ENCODE measurements at regions not wholly inside any gene's neighbourhood (a gene's known extent, or its start where the extent isn't known, plus 50 kb on each side); places are given as distances from the start of the nearest gene placed in this dataset.
"Not testable (repeated sequence)": the region's sequence is repeated elsewhere in the genome, so short reads cannot be mapped to it uniquely, and the experiment has no call there.

- H3K9ac ChIP-seq (ENCODE audit: low read length) = no peak overlapping the region
- TF ChIP-seq, protein P1, sequence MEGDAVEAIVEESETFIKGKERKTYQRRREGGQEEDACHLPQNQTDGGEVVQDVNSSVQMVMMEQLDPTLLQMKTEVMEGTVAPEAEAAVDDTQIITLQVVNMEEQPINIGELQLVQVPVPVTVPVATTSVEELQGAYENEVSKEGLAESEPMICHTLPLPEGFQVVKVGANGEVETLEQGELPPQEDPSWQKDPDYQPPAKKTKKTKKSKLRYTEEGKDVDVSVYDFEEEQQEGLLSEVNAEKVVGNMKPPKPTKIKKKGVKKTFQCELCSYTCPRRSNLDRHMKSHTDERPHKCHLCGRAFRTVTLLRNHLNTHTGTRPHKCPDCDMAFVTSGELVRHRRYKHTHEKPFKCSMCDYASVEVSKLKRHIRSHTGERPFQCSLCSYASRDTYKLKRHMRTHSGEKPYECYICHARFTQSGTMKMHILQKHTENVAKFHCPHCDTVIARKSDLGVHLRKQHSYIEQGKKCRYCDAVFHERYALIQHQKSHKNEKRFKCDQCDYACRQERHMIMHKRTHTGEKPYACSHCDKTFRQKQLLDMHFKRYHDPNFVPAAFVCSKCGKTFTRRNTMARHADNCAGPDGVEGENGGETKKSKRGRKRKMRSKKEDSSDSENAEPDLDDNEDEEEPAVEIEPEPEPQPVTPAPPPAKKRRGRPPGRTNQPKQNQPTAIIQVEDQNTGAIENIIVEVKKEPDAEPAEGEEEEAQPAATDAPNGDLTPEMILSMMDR (IDR thresholded peaks at IDR 0.05; ENCODE audit: insufficient read depth, low read length, poor library complexity, severe bottlenecking) = no peak
- TF ChIP-seq EZH2phosphoT487 (conservative IDR thresholded peaks at IDR 0.05; ENCODE audit: low read length) = no peak
- H3K9me2 ChIP-seq (replicated peaks; ENCODE audit: insufficient read depth, low read length) = no peaks in the 10 kb centered on the region
- H3F3A ChIP-seq (ENCODE audit: insufficient read depth) = no peaks in the 10 kb centered on the region
- H3K27ac ChIP-seq (ENCODE audit: low read depth, low read length) = no peak overlapping the region
- no peaks in the 10 kb centered on the region for H3K36me3 ChIP-seq (ENCODE audit: low read length)
- no peaks in the 10 kb centered on the region for H3K27me3 ChIP-seq (ENCODE audit: low read length)
- H3K4me2 ChIP-seq (ENCODE audit: low read depth, low read length, poor library complexity, severe bottlenecking) = no peak overlapping the region
- no peak overlapping the region for H3K4me3 ChIP-seq (ENCODE audit: insufficient read depth, low read length, poor library complexity, severe bottlenecking)
- H4K20me1 ChIP-seq (ENCODE audit: low read depth, low read length) = no peaks in the 10 kb centered on the region
- H3K9me3 ChIP-seq (ENCODE audit: insufficient read depth, low read length) = no peaks in the 10 kb centered on the region
- H3K79me2 ChIP-seq (ENCODE audit: insufficient read depth, low read length) = no peaks in the 10 kb centered on the region
- no peak overlapping the region for H2AFZ ChIP-seq (ENCODE audit: low read depth, low read length, severe bottlenecking)
Observed at GRCh38 chr6:84866715-84867114, 102.3 kb upstream of the TBX18 start.

DNA sequence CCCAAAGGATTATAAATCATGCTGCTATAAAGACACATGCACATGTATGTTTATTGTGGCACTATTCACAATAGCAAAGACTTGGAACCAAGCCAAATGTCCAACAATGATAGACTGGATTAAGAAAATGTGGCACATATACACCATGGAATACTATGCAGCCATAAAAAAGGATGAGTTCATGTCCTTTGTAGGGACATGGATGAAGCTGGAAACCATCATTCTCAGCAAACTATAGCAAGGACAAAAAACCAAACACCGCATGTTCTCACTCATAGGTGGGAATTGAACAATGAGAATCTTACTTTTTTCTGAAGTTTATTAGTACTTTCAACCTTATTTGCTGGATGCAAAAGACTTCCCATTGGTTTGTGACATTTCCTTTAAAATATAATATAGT lies 101.0 kb upstream of the TBX18 start:
- H3K9me2 ChIP-seq (replicated peaks; ENCODE audit: insufficient read depth, low read length) = not testable (repeated sequence)

GRCh38 chr6:84862843-84863242 lies 98.4 kb upstream of the TBX18 start:
- Histone ChIP-seq H3K9ac (ENCODE audit: low read length) (no peak overlapping the region), H3K4me2 (ENCODE audit: low read depth, low read length, poor library complexity, severe bottlenecking) (no peak overlapping the region), H3K27ac (ENCODE audit: low read depth, low read length) (no peak overlapping the region), H3K36me3 (ENCODE audit: low read length) (no peaks in the 10 kb centered on the region), H3K9me2 (replicated peaks; ENCODE audit: insufficient read depth, low read length) (no peaks in the 10 kb centered on the region), H3K79me2 (ENCODE audit: insufficient read depth, low read length) (no peaks in the 10 kb centered on the region), H3K4me3 (ENCODE audit: insufficient read depth, low read length, poor library complexity, severe bottlenecking) (no peak overlapping the region), H2AFZ (ENCODE audit: low read depth, low read length, severe bottlenecking) (no peak overlapping the region), H3K27me3 (ENCODE audit: low read length) (no peaks in the 10 kb centered on the region), H3F3A (ENCODE audit: insufficient read depth) (no peaks in the 10 kb centered on the region), H4K20me1 (ENCODE audit: low read depth, low read length) (no peaks in the 10 kb centered on the region), H3K9me3 (ENCODE audit: insufficient read depth, low read length) (no peaks in the 10 kb centered on the region)
- no peak for TF ChIP-seq EZH2phosphoT487 (conservative IDR thresholded peaks at IDR 0.05; ENCODE audit: low read length)
- TF ChIP-seq, protein P1 (IDR thresholded peaks at IDR 0.05; ENCODE audit: insufficient read depth, low read length, poor library complexity, severe bottlenecking) = no peak

More for the DNA sequence above, 101.0 kb upstream of the TBX18 start:
- H2AFZ ChIP-seq (ENCODE audit: low read depth, low read length, severe bottlenecking); H3K9ac ChIP-seq (ENCODE audit: low read length); H4K20me1 ChIP-seq (ENCODE audit: low read depth, low read length); H3K4me3 ChIP-seq (ENCODE audit: insufficient read depth, low read length, poor library complexity, severe bottlenecking); H3K36me3 ChIP-seq (ENCODE audit: low read length); H3K79me2 ChIP-seq (ENCODE audit: insufficient read depth, low read length); H3K27ac ChIP-seq (ENCODE audit: low read depth, low read length); H3F3A ChIP-seq (ENCODE audit: insufficient read depth); H3K4me2 ChIP-seq (ENCODE audit: low read depth, low read length, poor library complexity, severe bottlenecking); H3K9me3 ChIP-seq (ENCODE audit: insufficient read depth, low read length); H3K27me3 ChIP-seq (ENCODE audit: low read length): not testable (repeated sequence)

- no peaks in the 10 kb centered on the region for H3F3A ChIP-seq (ENCODE audit: insufficient read depth)
- no peak overlapping the region for H3K4me2 ChIP-seq (ENCODE audit: low read depth, low read length, poor library complexity, severe bottlenecking)
- H3K9ac ChIP-seq (ENCODE audit: low read length) = no peak overlapping the region
- H3K9me2 ChIP-seq (replicated peaks; ENCODE audit: insufficient read depth, low read length) = no peaks in the 10 kb centered on the region
- H3K79me2 ChIP-seq (ENCODE audit: insufficient read depth, low read length) = no peaks in the 10 kb centered on the region
- no peaks in the 10 kb centered on the region for H4K20me1 ChIP-seq (ENCODE audit: low read depth, low read length)
- no peaks in the 10 kb centered on the region for H3K9me3 ChIP-seq (ENCODE audit: insufficient read depth, low read length)
- H3K36me3 ChIP-seq (ENCODE audit: low read length) = no peaks in the 10 kb centered on the region
- TF ChIP-seq, protein P1 (IDR thresholded peaks at IDR 0.05; ENCODE audit: insufficient read depth, low read length, poor library complexity, severe bottlenecking) = no peak
- no peak for TF ChIP-seq EZH2phosphoT487 (conservative IDR thresholded peaks at IDR 0.05; ENCODE audit: low read length)
- no peaks in the 10 kb centered on the region for H3K27me3 ChIP-seq (ENCODE audit: low read length)
- no peak overlapping the region for H3K27ac ChIP-seq (ENCODE audit: low read depth, low read length)
- no peak overlapping the region for H3K4me3 ChIP-seq (ENCODE audit: insufficient read depth, low read length, poor library complexity, severe bottlenecking)
- no peak overlapping the region for H2AFZ ChIP-seq (ENCODE audit: low read depth, low read length, severe bottlenecking)
Observed at GRCh38 chr6:84860920-84861319, 96.5 kb upstream of the TBX18 start.
